ENCODE measurements at regions not wholly inside any gene's neighbourhood (a gene's known extent, or its start where the extent isn't known, plus 50 kb on each side); places are given as distances from the start of the nearest gene placed in this dataset.

GRCh38 chr5:99004960-99005359 lies 76.2 kb upstream of the CHD1 start:
- TF ChIP-seq, protein P1, sequence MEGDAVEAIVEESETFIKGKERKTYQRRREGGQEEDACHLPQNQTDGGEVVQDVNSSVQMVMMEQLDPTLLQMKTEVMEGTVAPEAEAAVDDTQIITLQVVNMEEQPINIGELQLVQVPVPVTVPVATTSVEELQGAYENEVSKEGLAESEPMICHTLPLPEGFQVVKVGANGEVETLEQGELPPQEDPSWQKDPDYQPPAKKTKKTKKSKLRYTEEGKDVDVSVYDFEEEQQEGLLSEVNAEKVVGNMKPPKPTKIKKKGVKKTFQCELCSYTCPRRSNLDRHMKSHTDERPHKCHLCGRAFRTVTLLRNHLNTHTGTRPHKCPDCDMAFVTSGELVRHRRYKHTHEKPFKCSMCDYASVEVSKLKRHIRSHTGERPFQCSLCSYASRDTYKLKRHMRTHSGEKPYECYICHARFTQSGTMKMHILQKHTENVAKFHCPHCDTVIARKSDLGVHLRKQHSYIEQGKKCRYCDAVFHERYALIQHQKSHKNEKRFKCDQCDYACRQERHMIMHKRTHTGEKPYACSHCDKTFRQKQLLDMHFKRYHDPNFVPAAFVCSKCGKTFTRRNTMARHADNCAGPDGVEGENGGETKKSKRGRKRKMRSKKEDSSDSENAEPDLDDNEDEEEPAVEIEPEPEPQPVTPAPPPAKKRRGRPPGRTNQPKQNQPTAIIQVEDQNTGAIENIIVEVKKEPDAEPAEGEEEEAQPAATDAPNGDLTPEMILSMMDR (IDR thresholded peaks at IDR 0.05; ENCODE audit: low read depth, low read length, poor library complexity, severe bottlenecking) = no peak
- no peak for TF ChIP-seq EZH2phosphoT487 (IDR thresholded peaks at IDR 0.05; ENCODE audit: borderline replicate concordance, low read length)
